NCI-H1694 treated with DMSO at 0.1 percent for 48 hours (cell line): ENCODE measurements at regions not wholly inside any gene's neighbourhood (a gene's known extent, or its start where the extent isn't known, plus 50 kb on each side); places are given as distances from the start of the nearest gene placed in this dataset.

Source experiments
- DNase-seq: peaks from one replicate; lab custom pipeline; 2025; lab: John Stamatoyannopoulos, UW

- no peak for DNase-seq
Measured at GRCh38 chr12:62995097-62995496, 60.1 kb upstream of the PPM1H start.

- no peak for DNase-seq
Measured at GRCh38 chr12:62986844-62987243, 51.9 kb upstream of the PPM1H start.
